ENCODE measurements at regions not wholly inside any gene's neighbourhood (a gene's known extent, or its start where the extent isn't known, plus 50 kb on each side); places are given as distances from the start of the nearest gene placed in this dataset.
"Not testable (repeated sequence)": the region's sequence is repeated elsewhere in the genome, so short reads cannot be mapped to it uniquely, and the experiment has no call there.

GRCh38 chr5:154653418-154653763 is 101.8 kb upstream of the LARP1 start:
- Histone ChIP-seq H3K9me3 (ENCODE audit: control insufficient read depth, insufficient read depth, low read depth, low read length) (no peaks in the 10 kb centered on the region), H3K27me3 (ENCODE audit: control insufficient read depth, insufficient read depth, low read length) (no peaks in the 10 kb centered on the region), H3K36me3 (ENCODE audit: control insufficient read depth, insufficient read depth, low read length) (no peaks in the 10 kb centered on the region), H3K4me1 (ENCODE audit: control insufficient read depth, insufficient read depth, low read length) (peaks cover 15% of the 10 kb centered on the region), H3K27ac (ENCODE audit: low read length) (no peak overlapping the region), H3K4me3 (ENCODE audit: low read depth in 2 of 2, low read length in 2 of 2) (no peak overlapping the region)
- ChIA-PET POLR2A (no interaction called here), CTCF (no interaction called here)
- TF ChIP-seq CTCF (IDR thresholded peaks at IDR 0.05) (no peak), POLR2AphosphoS5 (IDR thresholded peaks at IDR 0.05; ENCODE audit: low read depth, low read length) (no peak), SIN3A (IDR thresholded peaks at IDR 0.05; ENCODE audit: borderline replicate concordance, insufficient read depth, low read depth, low read length) (no peak), TCF7L2 (IDR thresholded peaks at IDR 0.05; ENCODE audit: low read depth, low read length) (no peak)
- TF ChIP-seq, protein P1, sequence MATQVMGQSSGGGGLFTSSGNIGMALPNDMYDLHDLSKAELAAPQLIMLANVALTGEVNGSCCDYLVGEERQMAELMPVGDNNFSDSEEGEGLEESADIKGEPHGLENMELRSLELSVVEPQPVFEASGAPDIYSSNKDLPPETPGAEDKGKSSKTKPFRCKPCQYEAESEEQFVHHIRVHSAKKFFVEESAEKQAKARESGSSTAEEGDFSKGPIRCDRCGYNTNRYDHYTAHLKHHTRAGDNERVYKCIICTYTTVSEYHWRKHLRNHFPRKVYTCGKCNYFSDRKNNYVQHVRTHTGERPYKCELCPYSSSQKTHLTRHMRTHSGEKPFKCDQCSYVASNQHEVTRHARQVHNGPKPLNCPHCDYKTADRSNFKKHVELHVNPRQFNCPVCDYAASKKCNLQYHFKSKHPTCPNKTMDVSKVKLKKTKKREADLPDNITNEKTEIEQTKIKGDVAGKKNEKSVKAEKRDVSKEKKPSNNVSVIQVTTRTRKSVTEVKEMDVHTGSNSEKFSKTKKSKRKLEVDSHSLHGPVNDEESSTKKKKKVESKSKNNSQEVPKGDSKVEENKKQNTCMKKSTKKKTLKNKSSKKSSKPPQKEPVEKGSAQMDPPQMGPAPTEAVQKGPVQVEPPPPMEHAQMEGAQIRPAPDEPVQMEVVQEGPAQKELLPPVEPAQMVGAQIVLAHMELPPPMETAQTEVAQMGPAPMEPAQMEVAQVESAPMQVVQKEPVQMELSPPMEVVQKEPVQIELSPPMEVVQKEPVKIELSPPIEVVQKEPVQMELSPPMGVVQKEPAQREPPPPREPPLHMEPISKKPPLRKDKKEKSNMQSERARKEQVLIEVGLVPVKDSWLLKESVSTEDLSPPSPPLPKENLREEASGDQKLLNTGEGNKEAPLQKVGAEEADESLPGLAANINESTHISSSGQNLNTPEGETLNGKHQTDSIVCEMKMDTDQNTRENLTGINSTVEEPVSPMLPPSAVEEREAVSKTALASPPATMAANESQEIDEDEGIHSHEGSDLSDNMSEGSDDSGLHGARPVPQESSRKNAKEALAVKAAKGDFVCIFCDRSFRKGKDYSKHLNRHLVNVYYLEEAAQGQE (IDR thresholded peaks at IDR 0.05; ENCODE audit: insufficient read depth in 1 of 2, low read depth in 2 of 2, low read length in 1 of 2) = no peak
- peak; percentile 49 for ATAC-seq
- intact Hi-C loops (cut with micrococcal nuclease; ENCODE audit: unreplicated experiment) (loop anchor here (5.0 kb wide), 1 partner anchor 159 kb away; no protein-coding TSS in a partner anchor), in situ Hi-C loops (cut with HindIII; ENCODE audit: low pct_unique_long_range_greater_than_20kb, low sequenced_read_pairs) (no loop called here)
- no peak for DNase-seq (ENCODE audit: low read depth, low spot score)
- no TSS peak for BruUV-seq (replicated peaks)

DNA sequence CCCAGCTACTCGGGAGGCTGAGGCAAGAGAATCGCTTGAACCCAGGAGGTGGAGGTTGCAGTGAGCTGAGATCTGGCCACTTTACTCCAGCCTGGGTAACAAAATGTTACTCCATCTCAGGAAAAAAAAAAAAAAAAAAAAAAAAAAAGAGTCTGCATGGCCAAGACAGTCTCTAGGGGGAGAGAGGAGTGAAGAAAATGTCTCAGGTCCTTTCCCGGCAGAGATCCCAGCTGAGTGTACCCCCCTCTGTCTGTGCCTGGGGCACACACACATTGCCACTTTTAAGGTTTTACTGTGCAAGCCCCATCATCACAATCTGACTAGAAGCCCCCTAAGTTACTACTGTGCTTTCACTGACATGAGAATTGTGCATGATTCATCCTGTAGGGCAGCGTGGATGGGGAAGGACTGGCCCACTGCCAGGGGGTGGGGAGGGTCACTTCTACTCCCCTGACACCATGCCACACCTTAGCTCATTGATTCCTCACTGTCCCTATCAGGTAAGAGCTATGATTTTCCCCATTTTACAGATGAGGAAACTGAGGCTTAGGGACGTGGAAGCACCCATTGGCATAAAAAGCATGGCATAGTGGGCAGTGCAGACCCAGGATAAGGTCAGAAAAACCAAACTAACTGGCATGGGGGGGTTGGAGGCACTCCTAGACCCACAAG is 102.3 kb upstream of the LARP1 start:
- BruUV-seq (replicated peaks) = no TSS peak
- ATAC-seq (no peak), DNase-seq (ENCODE audit: low read depth, low spot score) (no peak)
- intact Hi-C loops (cut with micrococcal nuclease; ENCODE audit: unreplicated experiment) (loop anchor here (5.0 kb wide), 1 partner anchor 159 kb away; no protein-coding TSS in a partner anchor), in situ Hi-C loops (cut with HindIII; ENCODE audit: low pct_unique_long_range_greater_than_20kb, low sequenced_read_pairs) (no loop called here)
- Histone ChIP-seq H3K36me3 (ENCODE audit: control insufficient read depth, insufficient read depth, low read length) (no peaks in the 10 kb centered on the region), H3K27me3 (ENCODE audit: control insufficient read depth, insufficient read depth, low read length) (no peaks in the 10 kb centered on the region), H3K4me3 (ENCODE audit: low read depth in 2 of 2, low read length in 2 of 2) (no peak overlapping the region), H3K4me1 (ENCODE audit: control insufficient read depth, insufficient read depth, low read length) (peaks cover 15% of the 10 kb centered on the region), H3K27ac (ENCODE audit: low read length) (no peak overlapping the region), H3K9me3 (ENCODE audit: control insufficient read depth, insufficient read depth, low read depth, low read length) (no peaks in the 10 kb centered on the region)
- TF ChIP-seq SIN3A (IDR thresholded peaks at IDR 0.05; ENCODE audit: borderline replicate concordance, insufficient read depth, low read depth, low read length) (no peak), POLR2AphosphoS5 (IDR thresholded peaks at IDR 0.05; ENCODE audit: low read depth, low read length) (no peak), TCF7L2 (IDR thresholded peaks at IDR 0.05; ENCODE audit: low read depth, low read length) (no peak), CTCF (IDR thresholded peaks at IDR 0.05) (no peak)
- TF ChIP-seq, protein P1 (IDR thresholded peaks at IDR 0.05; ENCODE audit: insufficient read depth in 1 of 2, low read depth in 2 of 2, low read length in 1 of 2) = no peak
- POLR2A ChIA-PET = no interaction called here
- CTCF ChIA-PET = no interaction called here

DNA sequence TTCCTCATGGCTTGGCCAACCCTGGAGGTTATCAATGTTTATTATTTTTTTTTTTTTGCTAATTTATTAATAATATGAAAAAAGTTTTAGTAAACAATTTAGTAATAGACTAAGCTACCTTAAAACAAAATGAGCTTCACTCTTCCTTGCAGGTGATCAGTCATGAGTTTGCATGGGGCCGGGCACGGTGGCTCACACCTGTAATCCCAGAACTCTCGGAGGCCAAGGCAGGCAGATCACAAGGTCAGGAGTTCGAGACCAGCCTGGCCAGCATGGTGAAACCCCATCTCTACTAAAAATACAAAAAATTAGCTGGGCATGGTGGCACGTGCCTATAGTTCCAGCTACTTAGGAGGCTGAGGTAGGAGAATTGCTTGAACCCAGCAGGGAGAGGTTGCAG is 103.4 kb upstream of the LARP1 start:
- H3K9me3 ChIP-seq (ENCODE audit: control insufficient read depth, insufficient read depth, low read depth, low read length); in situ Hi-C loops (cut with HindIII; ENCODE audit: low pct_unique_long_range_greater_than_20kb, low sequenced_read_pairs); BruUV-seq (replicated peaks); DNase-seq (ENCODE audit: low read depth, low spot score); POLR2A ChIA-PET; H3K27me3 ChIP-seq (ENCODE audit: control insufficient read depth, insufficient read depth, low read length); ATAC-seq; H3K4me3 ChIP-seq (ENCODE audit: low read depth in 2 of 2, low read length in 2 of 2); H3K36me3 ChIP-seq (ENCODE audit: control insufficient read depth, insufficient read depth, low read length); H3K27ac ChIP-seq (ENCODE audit: low read length): not testable (repeated sequence)
- intact Hi-C loops (cut with micrococcal nuclease; ENCODE audit: unreplicated experiment) = loop anchor here (5.0 kb wide), 1 partner anchor 161 kb away; no protein-coding TSS in a partner anchor
- CTCF ChIA-PET = interaction anchor here (0.6 kb wide), 1 partner anchor 267 kb away, joined by 4 read pairs; no protein-coding TSS in a partner anchor
- peaks cover 15% of the 10 kb centered on the region for H3K4me1 ChIP-seq (ENCODE audit: control insufficient read depth, insufficient read depth, low read length)
